RCC 7860 (cell line): ENCODE measurements at regions not wholly inside any gene's neighbourhood (a gene's known extent, or its start where the extent isn't known, plus 50 kb on each side); places are given as distances from the start of the nearest gene placed in this dataset.

ENCODE experiments used
- DNase-seq: peaks from one replicate; pipeline ENCODE4 v3.0.0-alpha.2; 2015; ENCODE audit warnings: low spot score
- FAIRE-seq: peaks from 2 replicates; lab custom pipeline; 2012; peaks lifted over from hg19 to GRCh38; lab: Jason Lieb, UNC

- DNase-seq = no peak
- no peak for FAIRE-seq
Measured at GRCh38 chr1:244191581-244191980, 140.5 kb downstream of the ZBTB18 start.

- FAIRE-seq (no peak), DNase-seq (no peak)
Measured at GRCh38 chr1:244192325-244192724, 141.2 kb downstream of the ZBTB18 start.

GRCh38 chr1:244196571-244197285, 145.6 kb downstream of the ZBTB18 start:
- FAIRE-seq (no peak), DNase-seq (no peak)

GRCh38 chr1:244197851-244198375, 146.8 kb downstream of the ZBTB18 start:
- FAIRE-seq (no peak), DNase-seq (no peak)

- no peak for FAIRE-seq
Measured at GRCh38 chr1:244199902-244200301, 148.8 kb downstream of the ZBTB18 start.

GRCh38 chr1:244200596-244200995, 149.5 kb downstream of the ZBTB18 start:
- DNase-seq (no peak), FAIRE-seq (no peak)

More at GRCh38 chr1:244199902-244200301, 148.8 kb downstream of the ZBTB18 start:
- DNase-seq = no peak

- FAIRE-seq (no peak), DNase-seq (no peak)
Measured at GRCh38 chr1:244201750-244202149, 150.7 kb downstream of the ZBTB18 start.

- DNase-seq = no peak
- no peak for FAIRE-seq
Measured at GRCh38 chr1:244204004-244204403, 152.9 kb downstream of the ZBTB18 start.

GRCh38 chr1:244205171-244205570, 154.1 kb downstream of the ZBTB18 start:
- FAIRE-seq (no peak), DNase-seq (no peak)

GRCh38 chr1:244205906-244206305, 154.8 kb downstream of the ZBTB18 start:
- FAIRE-seq (no peak), DNase-seq (no peak)

GRCh38 chr1:244207042-244207934, 156.2 kb downstream of the ZBTB18 start:
- FAIRE-seq (no peak), DNase-seq (no peak)

- DNase-seq (no peak), FAIRE-seq (no peak)
Measured at GRCh38 chr1:244207935-244208244, 156.8 kb downstream of the ZBTB18 start.

GRCh38 chr1:244209955-244210354, 158.9 kb downstream of the ZBTB18 start:
- FAIRE-seq = no peak
- no peak for DNase-seq

GRCh38 chr1:244210884-244211558, 159.9 kb downstream of the ZBTB18 start:
- FAIRE-seq = no peak
- no peak for DNase-seq

GRCh38 chr1:244211559-244211944, 160.5 kb downstream of the ZBTB18 start:
- FAIRE-seq = no peak
- no peak for DNase-seq

- FAIRE-seq = no peak
Measured at GRCh38 chr1:244212219-244212618, 161.1 kb downstream of the ZBTB18 start.

GRCh38 chr1:244212797-244213475, 161.9 kb downstream of the ZBTB18 start:
- no peak for FAIRE-seq
- DNase-seq = no peak

More at GRCh38 chr1:244212219-244212618, 161.1 kb downstream of the ZBTB18 start:
- no peak for DNase-seq

GRCh38 chr1:244214009-244214967, 163.2 kb downstream of the ZBTB18 start:
- peak; percentile 99 for FAIRE-seq

GRCh38 chr1:244216836-244217235, 165.8 kb downstream of the ZBTB18 start:
- no peak for DNase-seq
- no peak for FAIRE-seq

More at GRCh38 chr1:244214009-244214967, 163.2 kb downstream of the ZBTB18 start:
- DNase-seq = peak; percentile 98

GRCh38 chr1:244217711-244218110, 166.6 kb downstream of the ZBTB18 start:
- DNase-seq (no peak), FAIRE-seq (no peak)
